Prostate gland (tissue), 2 donors: ENCODE measurements at regions not wholly inside any gene's neighbourhood (a gene's known extent, or its start where the extent isn't known, plus 50 kb on each side); places are given as distances from the start of the nearest gene placed in this dataset.
"Not testable (repeated sequence)": the region's sequence is repeated elsewhere in the genome, so short reads cannot be mapped to it uniquely, and the experiment has no call there.

ENCODE experiments used
- CTCF ChIP-seq, 4 experiments: fragments of 200-600 bp in 2 of 4; fragments of 450-650 bp in 2 of 4; sonication (generic) in 2 of 4; IDR thresholded peaks; 1 replicate in 3 of 4; 2 replicates in 1 of 4; pipeline ENCODE4 v1.5.1; 2016 to 2019; ENCODE audit warnings: antibody characterized with exemption in 4 of 4, mild to moderate bottlenecking in 2 of 4, moderate library complexity in 2 of 4
- POLR2A ChIP-seq: fragments of 450-650 bp; IDR thresholded peaks from one replicate; pipeline ENCODE4 v1.6.1; 2016; ENCODE audit warnings: antibody characterized with exemption, mild to moderate bottlenecking
- POLR2AphosphoS5 ChIP-seq: sonication (generic); formaldehyde crosslinking; IDR thresholded peaks from one replicate; pipeline ENCODE4 v1.6.1; 2017; ENCODE audit warnings: antibody characterized with exemption

- TF ChIP-seq CTCF (IDR thresholded peaks at IDR 0.05); POLR2A; POLR2AphosphoS5: not testable (repeated sequence)
Measured at GRCh38 chr2:111444516-111444915, 323.8 kb downstream of the BCL2L11 start.
